Activated CD4-positive, CD25-positive, alpha-beta regulatory T cell treated with anti-CD3 and anti-CD28 coated beads, Interleukin-2, amount 50 U/mL, for 16 hours (primary cell): ENCODE measurements at regions not wholly inside any gene's neighbourhood (a gene's known extent, or its start where the extent isn't known, plus 50 kb on each side); places are given as distances from the start of the nearest gene placed in this dataset.
"Not testable (repeated sequence)": the region's sequence is repeated elsewhere in the genome, so short reads cannot be mapped to it uniquely, and the experiment has no call there.

Experiments used
- DNase-seq: peaks from one replicate; pipeline ENCODE4 v3.0.0-alpha.2; 2020; ENCODE audit warnings: low read depth, low spot score

- DNase-seq = no peak
These were observed 256.6 kb upstream of the IL12B start for GRCh38 chr5:159586921-159587320.

- no peak for DNase-seq
These were observed 258.7 kb upstream of the IL12B start for GRCh38 chr5:159588941-159589340.

- DNase-seq = no peak
These were observed 263.3 kb upstream of the IL12B start for GRCh38 chr5:159593518-159594073.

- not testable (repeated sequence) for DNase-seq
These were observed 265.3 kb upstream of the IL12B start for GRCh38 chr5:159595561-159595960.

DNA sequence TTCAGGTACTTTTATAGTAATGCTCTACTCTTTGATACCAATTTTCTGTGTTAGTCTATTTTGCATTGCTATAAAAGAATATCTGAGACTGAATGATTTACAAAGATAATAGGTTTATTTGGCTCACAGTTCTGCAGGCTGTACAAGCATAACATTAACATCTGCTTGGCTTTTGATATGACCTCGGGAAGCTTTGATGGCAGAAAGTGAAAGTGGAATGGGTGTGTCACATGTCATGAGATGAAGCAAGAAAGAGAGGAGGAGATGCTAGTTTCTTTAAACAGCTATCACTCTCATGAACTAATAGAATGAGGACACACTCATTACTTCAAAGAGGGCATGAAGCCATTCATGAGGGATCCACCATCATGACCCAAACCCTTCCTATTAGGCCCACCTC is 270.9 kb upstream of the IL12B start:
- no peak for DNase-seq

- DNase-seq = no peak
These were observed 272.1 kb upstream of the IL12B start for GRCh38 chr5:159602434-159602833.

GRCh38 chr5:159605585-159605984 is 275.3 kb upstream of the IL12B start:
- no peak for DNase-seq

GRCh38 chr5:159609359-159609758 is 279.1 kb upstream of the IL12B start:
- DNase-seq = no peak

DNA sequence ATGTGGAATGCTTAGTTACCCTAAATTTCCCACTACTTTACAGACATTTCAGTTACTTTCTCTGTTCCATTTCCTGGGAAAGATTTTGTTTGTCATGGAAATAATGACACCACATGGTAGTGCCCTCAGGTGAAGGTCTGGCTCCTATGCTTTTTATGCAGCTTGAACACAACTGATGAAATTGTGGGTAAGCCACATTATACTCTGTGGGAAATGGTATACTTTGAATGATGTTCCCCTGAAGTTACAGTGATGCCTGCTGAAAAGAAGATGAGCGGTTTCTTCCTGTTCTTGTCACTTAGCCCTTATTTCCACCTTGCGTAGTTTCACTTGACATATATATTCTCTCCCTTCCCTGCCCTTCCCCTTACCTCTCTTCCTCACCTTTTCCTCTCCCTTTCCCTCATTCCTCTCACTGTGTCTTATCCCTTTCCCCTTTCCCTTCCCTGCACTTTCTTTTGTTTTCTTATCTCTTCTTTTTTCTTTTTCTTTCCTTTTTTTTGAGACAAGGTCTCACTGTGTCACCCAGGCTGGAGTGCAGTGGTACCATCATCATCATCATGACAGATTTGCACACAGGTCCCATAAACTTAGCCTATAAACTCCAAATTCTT is 280.8 kb upstream of the IL12B start:
- DNase-seq = no peak

DNA sequence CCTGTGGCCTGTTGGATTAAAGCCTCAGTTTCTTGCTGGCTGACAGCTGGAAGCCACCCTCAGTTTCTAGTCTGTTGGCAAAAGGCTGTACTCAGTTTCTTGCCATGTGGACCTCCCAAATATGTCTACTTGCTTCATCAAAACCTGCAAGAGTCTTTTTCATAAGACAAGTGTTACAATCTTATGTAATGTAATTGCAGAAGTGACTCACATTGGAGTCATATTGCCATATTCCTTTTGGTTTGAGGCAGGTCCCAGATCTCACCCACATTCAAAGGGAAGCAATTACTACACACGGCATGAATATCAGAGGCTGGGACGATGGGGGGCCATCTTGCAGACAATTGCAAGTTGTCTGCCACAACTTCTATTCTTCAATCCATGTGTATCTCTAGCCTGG is 286.7 kb upstream of the IL12B start:
- DNase-seq = no peak

GRCh38 chr5:159619826-159620225 is 289.5 kb upstream of the IL12B start:
- DNase-seq = no peak

DNA sequence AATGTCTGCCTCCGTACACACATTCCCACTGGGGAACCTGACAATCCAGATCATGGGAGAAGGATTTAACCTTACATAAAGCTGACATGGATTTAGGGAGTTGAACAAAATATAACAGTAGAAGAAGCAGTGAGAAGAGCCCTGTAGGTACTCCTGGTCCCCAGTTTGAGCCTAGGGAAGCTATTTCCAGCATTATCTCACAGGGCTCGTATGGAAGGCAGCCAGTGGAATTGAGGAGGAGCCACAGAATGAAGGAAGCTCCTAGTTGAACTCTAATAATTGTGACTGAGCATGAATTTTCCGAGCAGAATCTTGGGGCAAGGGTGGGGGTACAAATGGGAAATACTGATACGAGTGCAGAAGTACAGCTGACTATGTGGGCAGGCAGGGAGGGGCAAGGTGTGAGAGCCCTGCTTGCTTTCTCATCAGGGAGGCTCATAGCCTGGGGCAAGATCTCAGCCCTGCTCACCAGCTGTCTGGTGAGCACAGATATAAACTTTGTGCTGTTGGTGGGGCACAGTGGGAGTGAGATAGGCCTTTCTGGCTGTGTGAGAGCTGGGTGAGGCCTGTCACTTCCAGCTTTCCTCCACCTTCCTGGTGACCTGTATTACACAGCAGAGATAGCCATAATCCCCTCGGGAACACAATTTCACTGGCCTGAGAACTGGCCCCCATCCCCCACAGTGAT is 290.7 kb upstream of the IL12B start:
- DNase-seq = no peak

- DNase-seq = no peak
These were observed 287.6 kb upstream of the ADRA1B start for GRCh38 chr5:159628703-159629102.

DNA sequence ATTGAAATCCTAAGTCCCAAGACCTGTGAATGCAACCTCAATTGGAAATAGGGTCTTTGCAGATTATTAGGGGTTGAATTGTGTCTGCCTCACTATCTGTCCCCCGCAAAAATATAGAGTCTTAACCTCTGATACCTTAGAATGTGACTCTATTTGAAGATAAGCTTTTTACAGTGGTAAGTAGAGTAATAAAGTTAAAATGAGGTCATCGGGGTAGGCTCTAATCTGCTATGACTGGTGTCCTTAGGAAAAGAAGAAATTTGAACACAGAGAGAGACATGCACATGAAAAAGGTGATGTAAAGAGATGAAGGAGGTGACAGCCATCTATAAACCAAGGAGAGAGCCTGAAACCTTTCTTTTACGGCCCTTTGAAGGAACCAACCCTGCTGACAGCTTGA is 287.1 kb upstream of the ADRA1B start:
- DNase-seq = no peak

DNA sequence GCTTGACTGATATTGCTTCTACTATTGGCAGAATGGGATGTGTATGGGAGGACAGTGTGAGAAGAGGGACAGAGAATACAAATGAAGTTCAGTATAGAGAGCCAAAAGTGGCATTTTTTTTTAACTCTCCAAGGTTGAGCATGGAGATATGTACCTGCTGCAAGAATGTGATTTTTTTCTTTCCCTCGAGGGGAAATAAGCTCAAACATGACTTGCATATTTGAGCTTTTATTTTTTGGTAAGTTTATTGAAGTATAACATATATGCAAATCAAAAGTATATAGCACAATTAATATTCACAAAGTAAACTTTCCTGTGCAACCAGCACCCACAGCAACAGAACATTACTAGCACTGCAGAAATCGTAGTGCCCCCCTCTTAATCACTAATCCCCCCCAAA is 285.7 kb upstream of the ADRA1B start:
- no peak for DNase-seq

GRCh38 chr5:159631001-159631400 is 285.3 kb upstream of the ADRA1B start:
- DNase-seq = no peak

DNA sequence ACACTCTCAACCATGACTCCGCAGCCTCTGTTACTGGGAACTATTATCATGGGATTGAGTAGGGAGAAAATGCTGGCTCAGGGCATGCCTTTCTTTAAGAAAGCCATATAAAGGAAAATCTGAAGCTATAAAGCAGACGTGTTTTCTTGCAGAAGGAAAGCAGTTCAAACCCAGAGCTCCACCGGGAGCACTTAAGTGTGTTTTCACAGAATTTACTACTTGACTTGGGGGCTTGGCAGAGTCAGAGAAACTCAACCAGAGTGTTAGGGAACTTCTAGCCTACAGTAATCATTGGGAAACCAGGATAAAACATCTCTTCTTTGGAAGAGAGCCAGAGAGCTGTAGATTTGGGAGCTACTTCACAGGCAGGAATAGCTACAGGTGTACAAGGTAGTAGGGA is 283.4 kb upstream of the ADRA1B start:
- no peak for DNase-seq

DNA sequence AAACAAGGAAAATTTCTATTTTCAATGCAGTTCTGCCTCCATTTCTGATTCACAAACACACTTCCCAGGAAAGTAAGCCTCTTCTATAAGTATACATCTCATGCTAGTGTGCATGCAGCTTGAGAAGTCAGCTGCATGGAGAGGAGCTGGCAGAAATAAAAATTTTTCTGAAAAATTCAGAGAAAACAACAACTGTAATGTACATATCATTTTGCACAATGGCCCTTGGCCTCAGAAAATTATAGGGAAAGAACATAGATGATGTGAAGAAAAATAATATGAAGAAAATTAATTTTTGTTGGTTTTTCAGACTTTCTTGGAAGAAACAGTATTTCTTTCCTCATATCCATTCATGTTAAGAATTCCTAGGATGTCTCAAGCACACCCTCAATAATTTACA is 277.8 kb upstream of the ADRA1B start:
- DNase-seq = no peak

- DNase-seq = no peak
These were observed 277.2 kb upstream of the ADRA1B start for GRCh38 chr5:159638954-159639559.

GRCh38 chr5:159639590-159639989 is 276.7 kb upstream of the ADRA1B start:
- no peak for DNase-seq

DNA sequence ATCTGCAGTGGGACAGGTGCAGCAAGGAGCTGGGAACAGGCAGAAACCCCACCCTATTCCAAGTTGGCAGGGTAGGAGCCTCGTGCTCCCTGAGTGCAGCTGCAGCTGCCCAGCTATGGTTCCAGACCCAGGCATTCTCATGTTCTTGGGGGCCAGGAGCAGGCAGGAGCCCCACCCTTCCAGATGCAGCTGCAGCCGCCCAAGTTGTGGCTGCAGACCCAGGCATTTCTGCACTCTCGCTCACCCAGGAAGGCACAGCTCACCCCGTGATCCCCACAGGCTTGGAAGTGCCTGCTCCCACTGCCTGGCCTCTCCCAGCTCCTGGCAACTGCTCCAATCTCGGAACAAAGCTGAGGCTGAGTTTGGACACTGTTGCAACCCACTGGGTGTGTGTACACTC is 275.8 kb upstream of the ADRA1B start:
- no peak for DNase-seq

GRCh38 chr5:159640921-159641320 is 275.4 kb upstream of the ADRA1B start:
- no peak for DNase-seq
